ENCODE measurements at regions not wholly inside any gene's neighbourhood (a gene's known extent, or its start where the extent isn't known, plus 50 kb on each side); places are given as distances from the start of the nearest gene placed in this dataset.

GRCh38 chr12:89172224-89172623 lies 180.1 kb downstream of the DUSP6 start:
- no peak overlapping the region for H3K4me2 ChIP-seq (ENCODE audit: control insufficient read depth, extremely low read depth, insufficient read depth, low read depth, low read length)
- no peak overlapping the region for H3K4me3 ChIP-seq (ENCODE audit: control insufficient read depth in 2 of 3, extremely low read depth in 1 of 3, insufficient read depth in 2 of 3, low read depth in 1 of 3, low read length in 3 of 3)
- no peak overlapping the region for H3K27ac ChIP-seq (ENCODE audit: control insufficient read depth, insufficient read depth, low read length)
- H2AFZ ChIP-seq (ENCODE audit: control insufficient read depth, low read length) = no peak overlapping the region
- TF ChIP-seq CTCF (optimal IDR thresholded peaks at IDR 0.05 in 1 of 3, IDR thresholded peaks at IDR 0.05 in 1 of 3, conservative IDR thresholded peaks at IDR 0.05 in 1 of 3; ENCODE audit: extremely low read depth in 1 of 3, insufficient read depth in 2 of 3, low read length in 3 of 3) (no peak), EZH2 (IDR thresholded peaks at IDR 0.05; ENCODE audit: low read length) (no peak)
- no peak for FAIRE-seq
- H3K4me1 ChIP-seq (ENCODE audit: control insufficient read depth, extremely low read depth, insufficient read depth, low read length) = no peaks in the 10 kb centered on the region
- no peak for DNase-seq (ENCODE audit: low read depth, low spot score)
- H3K36me3 ChIP-seq (ENCODE audit: control insufficient read depth in 2 of 2, extremely low read depth in 1 of 2, insufficient read depth in 2 of 2, low read length in 2 of 2) = no peaks in the 10 kb centered on the region
- no peaks in the 10 kb centered on the region for H3K9me3 ChIP-seq (ENCODE audit: control insufficient read depth, low read depth, low read length)
- H3K79me2 ChIP-seq (ENCODE audit: control insufficient read depth, insufficient read depth, low read length) = no peaks in the 10 kb centered on the region
- no peaks in the 10 kb centered on the region for H3K27me3 ChIP-seq (ENCODE audit: control insufficient read depth, extremely low read depth, insufficient read depth, low read length)
- no peaks in the 10 kb centered on the region for H3K9me1 ChIP-seq (ENCODE audit: control insufficient read depth, extremely low read depth, insufficient read depth, low read length)
- dilution Hi-C loops (cut with MboI; ENCODE audit: extremely low pct_ligation_motif_present, low sequenced_read_pairs) = no loop called here
- H4K20me1 ChIP-seq (ENCODE audit: control insufficient read depth, extremely low read depth, insufficient read depth, low read length) = no peaks in the 10 kb centered on the region
- H3K9ac ChIP-seq (ENCODE audit: control insufficient read depth, extremely low read depth, insufficient read depth, low read length) = no peak overlapping the region

GRCh38 chr12:89169321-89169720 lies 183.0 kb downstream of the DUSP6 start:
- no peaks in the 10 kb centered on the region for H3K27me3 ChIP-seq (ENCODE audit: control insufficient read depth, extremely low read depth, insufficient read depth, low read length)
- H3K27ac ChIP-seq (ENCODE audit: control insufficient read depth, insufficient read depth, low read length) = no peak overlapping the region
- dilution Hi-C loops (cut with MboI; ENCODE audit: extremely low pct_ligation_motif_present, low sequenced_read_pairs) = no loop called here
- H3K4me2 ChIP-seq (ENCODE audit: control insufficient read depth, extremely low read depth, insufficient read depth, low read depth, low read length) = no peak overlapping the region
- no peak for FAIRE-seq
- no peaks in the 10 kb centered on the region for H3K9me1 ChIP-seq (ENCODE audit: control insufficient read depth, extremely low read depth, insufficient read depth, low read length)
- H3K4me3 ChIP-seq (ENCODE audit: control insufficient read depth in 2 of 3, extremely low read depth in 1 of 3, insufficient read depth in 2 of 3, low read depth in 1 of 3, low read length in 3 of 3) = no peak overlapping the region
- no peaks in the 10 kb centered on the region for H4K20me1 ChIP-seq (ENCODE audit: control insufficient read depth, extremely low read depth, insufficient read depth, low read length)
- no peaks in the 10 kb centered on the region for H3K9me3 ChIP-seq (ENCODE audit: control insufficient read depth, low read depth, low read length)
- TF ChIP-seq CTCF (optimal IDR thresholded peaks at IDR 0.05 in 1 of 3, IDR thresholded peaks at IDR 0.05 in 1 of 3, conservative IDR thresholded peaks at IDR 0.05 in 1 of 3; ENCODE audit: extremely low read depth in 1 of 3, insufficient read depth in 2 of 3, low read length in 3 of 3) (no peak), EZH2 (IDR thresholded peaks at IDR 0.05; ENCODE audit: low read length) (no peak)
- H3K79me2 ChIP-seq (ENCODE audit: control insufficient read depth, insufficient read depth, low read length) = no peaks in the 10 kb centered on the region
- H3K9ac ChIP-seq (ENCODE audit: control insufficient read depth, extremely low read depth, insufficient read depth, low read length) = no peak overlapping the region
- peaks cover under 1% of the 10 kb centered on the region for H3K4me1 ChIP-seq (ENCODE audit: control insufficient read depth, extremely low read depth, insufficient read depth, low read length)
- H2AFZ ChIP-seq (ENCODE audit: control insufficient read depth, low read length) = no peak overlapping the region
- no peak for DNase-seq (ENCODE audit: low read depth, low spot score)
- no peaks in the 10 kb centered on the region for H3K36me3 ChIP-seq (ENCODE audit: control insufficient read depth in 2 of 2, extremely low read depth in 1 of 2, insufficient read depth in 2 of 2, low read length in 2 of 2)
